ENCODE measurements at regions not wholly inside any gene's neighbourhood (a gene's known extent, or its start where the extent isn't known, plus 50 kb on each side); places are given as distances from the start of the nearest gene placed in this dataset.

GRCh38 chr7:17681965-17682364 lies 258.3 kb downstream of the SNX13 start:
- Histone ChIP-seq H3K27ac (ENCODE audit: low read depth, low read length) (no peak overlapping the region), H3K36me3 (ENCODE audit: insufficient read depth, low read length) (no peaks in the 10 kb centered on the region), H3K9ac (ENCODE audit: low read length) (no peak overlapping the region), H3K4me2 (ENCODE audit: low read length) (peak overlapping the region; percentile 40), H3K27me3 (ENCODE audit: insufficient read depth, low read length) (no peaks in the 10 kb centered on the region), H2AFZ (ENCODE audit: low read depth, low read length) (no peak overlapping the region), H3K4me1 (ENCODE audit: insufficient read depth, low read length) (peaks cover 54% of the 10 kb centered on the region), H3K9me3 (ENCODE audit: insufficient read depth, low read depth, low read length) (no peaks in the 10 kb centered on the region), H4K20me1 (ENCODE audit: insufficient read depth, low read length) (no peaks in the 10 kb centered on the region), H3K79me2 (ENCODE audit: insufficient read depth, low read length) (no peaks in the 10 kb centered on the region), H3K4me3 (ENCODE audit: insufficient read depth, low read depth, low read length) (no peak overlapping the region)
- H3K27ac Mint-ChIP-seq (ENCODE audit: unreplicated experiment) = no peak overlapping the region
- DNase-seq (ENCODE audit: low read depth) (peak; percentile 64), FAIRE-seq (peak; percentile 77)
- no peak for TF ChIP-seq CTCF (IDR thresholded peaks at IDR 0.05; ENCODE audit: insufficient read depth, low read depth, low read length)
- TF ChIP-seq EZH2 (IDR thresholded peaks at IDR 0.05; ENCODE audit: insufficient read depth, low read length) = no peak
- no peaks in the 10 kb centered on the region for H3K9me3 Mint-ChIP-seq (ENCODE audit: unreplicated experiment)
- peaks cover 45% of the 10 kb centered on the region for H3K4me1 Mint-ChIP-seq (ENCODE audit: low read depth, unreplicated experiment)
- H3K4me3 Mint-ChIP-seq (ENCODE audit: unreplicated experiment) = no peak overlapping the region
- no peaks in the 10 kb centered on the region for H3K36me3 Mint-ChIP-seq (ENCODE audit: low read depth, unreplicated experiment)
- H3K27me3 Mint-ChIP-seq (ENCODE audit: low read depth, unreplicated experiment) = no peaks in the 10 kb centered on the region

- H3K27ac ChIP-seq (ENCODE audit: low read depth, low read length) = no peak overlapping the region
- H3K9ac ChIP-seq (ENCODE audit: low read length) = no peak overlapping the region
- DNase-seq (ENCODE audit: low read depth) (no peak), FAIRE-seq (peak; percentile 74)
- peak overlapping the region; percentile 40 for H3K4me2 ChIP-seq (ENCODE audit: low read length)
- peaks cover 41% of the 10 kb centered on the region for H3K4me1 Mint-ChIP-seq (ENCODE audit: low read depth, unreplicated experiment)
- H3K36me3 Mint-ChIP-seq (ENCODE audit: low read depth, unreplicated experiment) = no peaks in the 10 kb centered on the region
- no peaks in the 10 kb centered on the region for H4K20me1 ChIP-seq (ENCODE audit: insufficient read depth, low read length)
- no peak overlapping the region for H3K27ac Mint-ChIP-seq (ENCODE audit: unreplicated experiment)
- H3K79me2 ChIP-seq (ENCODE audit: insufficient read depth, low read length) = no peaks in the 10 kb centered on the region
- no peak overlapping the region for H3K4me3 ChIP-seq (ENCODE audit: insufficient read depth, low read depth, low read length)
- H3K27me3 ChIP-seq (ENCODE audit: insufficient read depth, low read length) = no peaks in the 10 kb centered on the region
- no peak overlapping the region for H2AFZ ChIP-seq (ENCODE audit: low read depth, low read length)
- no peaks in the 10 kb centered on the region for H3K36me3 ChIP-seq (ENCODE audit: insufficient read depth, low read length)
- H3K27me3 Mint-ChIP-seq (ENCODE audit: low read depth, unreplicated experiment) = no peaks in the 10 kb centered on the region
- H3K4me1 ChIP-seq (ENCODE audit: insufficient read depth, low read length) = peaks cover 49% of the 10 kb centered on the region
- H3K9me3 Mint-ChIP-seq (ENCODE audit: unreplicated experiment) = no peaks in the 10 kb centered on the region
- TF ChIP-seq CTCF (IDR thresholded peaks at IDR 0.05; ENCODE audit: insufficient read depth, low read depth, low read length) (no peak), EZH2 (IDR thresholded peaks at IDR 0.05; ENCODE audit: insufficient read depth, low read length) (no peak)
- H3K4me3 Mint-ChIP-seq (ENCODE audit: unreplicated experiment) = no peak overlapping the region
- H3K9me3 ChIP-seq (ENCODE audit: insufficient read depth, low read depth, low read length) = no peaks in the 10 kb centered on the region
Measured at GRCh38 chr7:17682586-17682985, 257.7 kb downstream of the SNX13 start.

GRCh38 chr7:17685141-17685540 lies 255.2 kb downstream of the SNX13 start:
- Histone ChIP-seq H4K20me1 (ENCODE audit: insufficient read depth, low read length) (no peaks in the 10 kb centered on the region), H3K79me2 (ENCODE audit: insufficient read depth, low read length) (no peaks in the 10 kb centered on the region), H3K27me3 (ENCODE audit: insufficient read depth, low read length) (peaks cover 3% of the 10 kb centered on the region), H3K4me3 (ENCODE audit: insufficient read depth, low read depth, low read length) (no peak overlapping the region), H3K27ac (ENCODE audit: low read depth, low read length) (no peak overlapping the region), H3K4me2 (ENCODE audit: low read length) (no peak overlapping the region), H3K4me1 (ENCODE audit: insufficient read depth, low read length) (peaks cover 30% of the 10 kb centered on the region), H2AFZ (ENCODE audit: low read depth, low read length) (no peak overlapping the region), H3K36me3 (ENCODE audit: insufficient read depth, low read length) (no peaks in the 10 kb centered on the region), H3K9me3 (ENCODE audit: insufficient read depth, low read depth, low read length) (no peaks in the 10 kb centered on the region), H3K9ac (ENCODE audit: low read length) (no peak overlapping the region)
- no peaks in the 10 kb centered on the region for H3K27me3 Mint-ChIP-seq (ENCODE audit: low read depth, unreplicated experiment)
- H3K4me1 Mint-ChIP-seq (ENCODE audit: low read depth, unreplicated experiment) = peaks cover 23% of the 10 kb centered on the region
- no peak overlapping the region for H3K4me3 Mint-ChIP-seq (ENCODE audit: unreplicated experiment)
- FAIRE-seq (no peak), DNase-seq (ENCODE audit: low read depth) (no peak)
- no peak for TF ChIP-seq EZH2 (IDR thresholded peaks at IDR 0.05; ENCODE audit: insufficient read depth, low read length)
- TF ChIP-seq CTCF (IDR thresholded peaks at IDR 0.05; ENCODE audit: insufficient read depth, low read depth, low read length) = no peak
- H3K36me3 Mint-ChIP-seq (ENCODE audit: low read depth, unreplicated experiment) = no peaks in the 10 kb centered on the region
- no peaks in the 10 kb centered on the region for H3K9me3 Mint-ChIP-seq (ENCODE audit: unreplicated experiment)
- H3K27ac Mint-ChIP-seq (ENCODE audit: unreplicated experiment) = no peak overlapping the region

All from astrocyte (in vitro differentiated cells and primary cell).